HUES6 (cell line): ENCODE measurements at regions not wholly inside any gene's neighbourhood (a gene's known extent, or its start where the extent isn't known, plus 50 kb on each side); places are given as distances from the start of the nearest gene placed in this dataset.

Experiments
- H3K27ac ChIP-seq: 2 replicates; pipeline ENCODE4 v1.7.0; 2013; ENCODE audit warnings: low read depth, mild to moderate bottlenecking, low read length, inconsistent platforms
- H3K27me3 ChIP-seq: 2 replicates; pipeline ENCODE4 v1.6.1; 2013; ENCODE audit warnings: low read length; ENCODE audit not compliant: control insufficient read depth, insufficient read depth
- H3K36me3 ChIP-seq: 2 replicates; pipeline ENCODE4 v1.6.1; 2013; ENCODE audit warnings: low read length; ENCODE audit not compliant: control insufficient read depth, insufficient read depth
- H3K4me1 ChIP-seq: 2 replicates; pipeline ENCODE4 v1.6.1; 2013; ENCODE audit warnings: low read length; ENCODE audit not compliant: control insufficient read depth, insufficient read depth
- H3K4me3 ChIP-seq: 2 replicates; pipeline ENCODE4 v1.5.1; 2013; ENCODE audit warnings: low read depth, low read length
- H3K9ac ChIP-seq: one replicate; pipeline ENCODE4 v1.6.1; 2013; ENCODE audit warnings: mild to moderate bottlenecking, low read length
- H3K9me3 ChIP-seq: 2 replicates; pipeline ENCODE4 v1.6.1; 2013; ENCODE audit warnings: low read depth, low read length; ENCODE audit not compliant: control insufficient read depth, insufficient read depth

DNA sequence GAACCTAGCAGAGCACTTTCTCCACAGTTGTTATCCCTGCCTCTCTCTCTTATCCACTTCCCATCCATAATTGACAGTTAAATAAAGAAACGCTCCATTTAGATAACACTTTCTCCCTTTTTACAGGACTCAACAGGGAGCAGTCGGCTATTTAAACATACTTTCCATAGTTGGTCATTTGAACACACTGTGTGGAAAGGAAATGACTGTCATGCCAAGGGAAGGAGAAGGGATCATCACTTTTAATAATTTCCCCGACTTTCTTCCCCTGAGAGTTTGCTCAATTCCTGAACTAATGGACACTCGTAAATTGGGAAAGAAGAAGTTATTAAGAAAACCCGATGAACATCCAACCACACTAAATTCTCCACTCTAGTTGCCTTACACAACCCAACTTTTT lies 400.8 kb upstream of the PTGER4 start:
- H3K4me3 ChIP-seq, result no peak overlapping the region
- no peaks in the 10 kb centered on the region for H3K4me1 ChIP-seq
- H3K9ac ChIP-seq, result no peak overlapping the region
- H3K27me3 ChIP-seq, result no peaks in the 10 kb centered on the region
- H3K27ac ChIP-seq, result no peak overlapping the region
- H3K36me3 ChIP-seq, result no peaks in the 10 kb centered on the region
- H3K9me3 ChIP-seq, result no peaks in the 10 kb centered on the region

DNA sequence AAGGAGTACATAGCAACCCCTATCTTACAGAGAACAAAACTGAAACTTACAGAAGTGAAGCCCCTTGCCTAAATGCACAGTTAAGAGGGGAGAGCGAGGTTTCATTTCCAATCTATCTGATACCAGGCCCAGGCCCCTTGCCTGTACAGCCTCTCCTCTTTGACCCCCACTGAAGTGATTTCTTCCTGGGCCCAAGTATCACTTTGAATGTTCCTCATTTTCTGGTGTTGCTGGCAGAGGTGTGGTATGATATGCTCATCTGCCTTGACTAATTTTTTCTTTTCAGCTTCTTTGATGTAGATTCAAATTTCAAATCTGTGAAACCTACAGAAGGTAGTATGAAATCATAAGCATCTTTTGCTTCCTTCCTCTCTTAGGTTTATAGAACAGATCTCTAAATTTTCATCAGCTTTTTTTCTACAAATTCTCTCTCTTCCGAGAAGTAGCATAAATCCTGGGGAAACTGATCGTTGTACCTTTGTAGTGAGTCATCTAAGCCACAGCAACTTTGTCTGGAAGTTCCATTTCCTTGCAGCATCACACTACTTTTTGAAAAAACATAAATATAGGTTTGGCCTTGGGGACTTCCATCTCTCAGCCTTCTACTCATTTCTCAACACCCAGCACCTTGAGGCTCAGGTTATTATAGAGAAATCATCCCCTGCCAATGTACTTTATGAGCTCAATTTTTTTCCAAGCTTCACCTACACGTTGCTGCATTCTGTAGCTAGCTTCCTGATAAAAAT lies 402.4 kb upstream of the PTGER4 start:
- Histone ChIP-seq H3K9me3 (no peaks in the 10 kb centered on the region), H3K27me3 (no peaks in the 10 kb centered on the region), H3K4me1 (no peaks in the 10 kb centered on the region), H3K4me3 (no peak overlapping the region), H3K27ac (no peak overlapping the region), H3K36me3 (no peaks in the 10 kb centered on the region), H3K9ac (no peak overlapping the region)

DNA sequence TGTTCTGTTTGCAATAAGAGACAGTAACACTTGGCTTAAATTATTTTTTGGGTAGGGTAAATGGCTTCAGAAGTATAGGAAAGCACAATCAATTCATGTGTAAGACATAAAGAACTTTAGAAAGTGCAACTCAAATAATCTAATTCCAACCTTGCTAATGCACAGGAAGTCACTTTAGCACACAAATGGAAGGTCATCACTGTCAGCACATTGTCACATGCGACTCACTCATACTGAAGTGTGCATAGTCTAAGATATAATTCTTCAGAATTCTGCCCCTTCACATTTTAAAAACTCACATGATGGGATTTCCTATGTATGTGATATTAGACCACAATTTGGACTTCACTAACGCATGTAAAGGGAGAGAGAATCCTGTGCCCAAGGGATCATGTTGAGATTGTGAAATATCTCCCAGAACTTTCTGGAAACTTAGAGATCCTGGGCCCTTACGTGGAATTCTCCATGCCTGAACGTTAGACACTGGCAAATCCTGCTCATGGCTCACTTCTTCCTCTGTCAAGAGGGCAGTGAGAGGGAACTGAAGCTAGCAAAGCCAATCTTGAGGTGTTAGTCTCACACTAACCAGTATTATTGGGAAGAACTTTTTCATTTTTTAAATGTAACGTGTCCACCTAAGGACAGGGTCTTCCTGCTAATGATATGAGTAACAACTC lies 403.2 kb upstream of the PTGER4 start:
- no peaks in the 10 kb centered on the region for H3K9me3 ChIP-seq
- H3K4me3 ChIP-seq, result no peak overlapping the region
- H3K36me3 ChIP-seq, result no peaks in the 10 kb centered on the region
- no peaks in the 10 kb centered on the region for H3K27me3 ChIP-seq
- H3K9ac ChIP-seq, result no peak overlapping the region
- H3K27ac ChIP-seq, result no peak overlapping the region
- H3K4me1 ChIP-seq, result no peaks in the 10 kb centered on the region

DNA sequence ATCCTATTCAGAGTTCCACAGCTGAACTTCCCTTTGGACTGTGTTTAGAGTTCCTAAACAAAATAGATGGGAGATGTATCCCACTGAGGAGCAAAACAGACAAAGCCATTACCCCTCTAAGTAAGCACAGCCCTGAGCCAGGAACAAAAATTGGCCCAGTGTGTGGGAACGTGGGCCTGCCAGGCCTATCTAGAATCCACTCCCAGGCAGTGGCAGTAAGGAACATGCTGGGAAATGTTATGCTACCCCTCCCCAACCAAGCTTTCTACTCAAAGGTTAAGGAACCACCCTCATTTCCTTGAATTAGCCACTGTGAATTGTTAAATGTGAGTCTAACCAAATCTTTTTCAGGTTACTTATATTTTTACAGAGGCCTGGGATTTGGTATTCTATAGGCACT lies 405.1 kb upstream of the PTGER4 start:
- H3K4me3 ChIP-seq, result no peak overlapping the region
- no peaks in the 10 kb centered on the region for H3K9me3 ChIP-seq
- H3K4me1 ChIP-seq, result no peaks in the 10 kb centered on the region
- no peak overlapping the region for H3K9ac ChIP-seq
- H3K27ac ChIP-seq, result no peak overlapping the region
- H3K36me3 ChIP-seq, result no peaks in the 10 kb centered on the region
- H3K27me3 ChIP-seq, result no peaks in the 10 kb centered on the region

DNA sequence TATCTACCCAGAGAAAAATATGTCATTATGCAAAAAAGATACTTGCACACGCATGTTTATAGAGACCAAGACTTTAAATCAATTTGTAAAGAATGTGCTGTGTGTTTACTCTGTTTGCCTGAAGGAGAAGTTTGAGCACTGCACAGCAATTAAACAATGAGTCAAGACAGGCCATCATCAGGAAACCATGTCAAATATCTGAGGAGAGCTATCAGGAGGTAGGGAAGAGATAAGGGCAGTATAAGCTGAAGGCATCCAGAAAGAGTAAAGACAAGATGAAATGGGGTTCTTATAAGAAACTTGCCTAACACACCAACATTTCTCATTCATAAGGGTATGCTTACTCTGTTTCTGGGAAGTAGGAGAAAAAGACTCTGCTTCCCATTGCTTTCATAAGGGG lies 405.8 kb upstream of the PTGER4 start:
- Histone ChIP-seq H3K9me3 (no peaks in the 10 kb centered on the region), H3K4me3 (no peak overlapping the region), H3K27me3 (no peaks in the 10 kb centered on the region), H3K9ac (no peak overlapping the region), H3K36me3 (no peaks in the 10 kb centered on the region), H3K4me1 (no peaks in the 10 kb centered on the region), H3K27ac (no peak overlapping the region)

DNA sequence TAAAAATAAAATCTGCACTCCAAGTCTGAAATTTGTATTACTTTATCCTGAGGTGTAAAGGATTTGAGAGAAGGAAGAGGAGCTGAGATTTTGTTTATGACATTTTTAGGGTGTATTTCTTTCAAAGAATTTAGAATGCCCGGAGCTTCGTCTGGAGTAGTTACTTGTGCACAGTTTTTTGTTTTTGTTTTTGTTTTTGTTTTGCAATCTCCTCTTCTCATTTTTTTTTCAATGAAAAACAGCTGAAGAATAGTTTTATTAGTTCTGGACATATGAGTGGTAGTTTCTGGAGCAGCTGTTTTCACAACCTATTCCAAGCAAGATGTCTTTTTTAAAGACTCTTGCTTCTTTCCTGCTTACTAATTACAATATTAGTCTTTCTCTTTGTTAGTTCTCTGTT lies 408.2 kb upstream of the PTGER4 start:
- no peaks in the 10 kb centered on the region for H3K4me1 ChIP-seq
- H3K9me3 ChIP-seq, result no peaks in the 10 kb centered on the region
- no peaks in the 10 kb centered on the region for H3K27me3 ChIP-seq
- no peak overlapping the region for H3K4me3 ChIP-seq
- no peak overlapping the region for H3K9ac ChIP-seq
- no peaks in the 10 kb centered on the region for H3K36me3 ChIP-seq
- no peak overlapping the region for H3K27ac ChIP-seq

DNA sequence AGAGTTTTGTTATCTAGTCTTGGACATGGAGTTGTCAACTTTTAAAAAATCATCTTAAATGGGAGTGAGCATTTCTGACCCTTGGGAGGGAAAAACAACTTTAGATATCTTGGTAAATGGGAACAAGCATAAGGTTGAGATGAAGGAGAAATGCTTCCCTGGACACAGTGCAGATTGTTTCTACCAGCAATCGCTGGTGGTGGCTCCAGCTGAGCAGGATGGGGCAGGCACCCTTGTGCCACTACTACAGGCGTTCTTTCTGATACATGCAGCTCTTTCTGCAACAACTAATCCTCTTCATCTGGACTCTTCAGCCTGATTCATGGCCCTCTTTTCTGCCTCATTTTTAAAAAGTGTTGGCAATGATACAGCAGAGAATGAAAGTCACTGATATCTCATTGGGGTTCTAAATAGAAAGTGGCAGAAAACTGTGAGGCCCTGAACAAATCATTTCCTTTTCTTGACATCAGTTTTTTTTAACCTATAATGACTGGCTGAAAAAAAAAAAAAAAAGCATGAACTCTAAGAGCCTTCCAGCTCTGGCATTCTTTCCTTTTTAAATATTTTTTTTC lies 409.4 kb upstream of the PTGER4 start:
- Histone ChIP-seq H3K9ac (no peak overlapping the region), H3K27ac (no peak overlapping the region), H3K4me1 (no peaks in the 10 kb centered on the region)

DNA sequence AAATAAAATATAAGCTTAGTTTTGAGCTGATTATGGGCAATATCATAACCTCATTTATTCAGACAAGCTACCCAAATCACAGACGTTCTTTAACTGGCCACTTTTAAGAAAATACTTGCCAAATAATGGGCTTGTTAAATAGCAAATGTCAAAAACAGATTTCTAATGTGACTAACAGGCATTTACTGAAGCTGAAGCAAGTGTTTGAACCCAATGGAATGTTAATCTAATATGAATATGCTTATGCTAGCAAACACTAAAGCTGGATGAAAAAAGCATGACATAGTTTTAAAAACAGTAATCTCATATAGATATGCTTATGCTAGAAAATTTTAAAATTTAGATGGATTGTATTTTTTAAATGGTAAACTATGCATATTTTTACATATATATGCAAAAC lies 411.6 kb upstream of the PTGER4 start:
- H3K4me1 ChIP-seq, result no peaks in the 10 kb centered on the region
- no peak overlapping the region for H3K9ac ChIP-seq
- H3K4me3 ChIP-seq, result no peak overlapping the region
- H3K27ac ChIP-seq, result no peak overlapping the region
- no peaks in the 10 kb centered on the region for H3K27me3 ChIP-seq
- H3K36me3 ChIP-seq, result no peaks in the 10 kb centered on the region
- H3K9me3 ChIP-seq, result no peaks in the 10 kb centered on the region

More for the DNA sequence above, 409.4 kb upstream of the PTGER4 start:
- H3K36me3 ChIP-seq, result no peaks in the 10 kb centered on the region
- H3K27me3 ChIP-seq, result no peaks in the 10 kb centered on the region
- H3K9me3 ChIP-seq, result no peaks in the 10 kb centered on the region
- H3K4me3 ChIP-seq, result no peak overlapping the region

DNA sequence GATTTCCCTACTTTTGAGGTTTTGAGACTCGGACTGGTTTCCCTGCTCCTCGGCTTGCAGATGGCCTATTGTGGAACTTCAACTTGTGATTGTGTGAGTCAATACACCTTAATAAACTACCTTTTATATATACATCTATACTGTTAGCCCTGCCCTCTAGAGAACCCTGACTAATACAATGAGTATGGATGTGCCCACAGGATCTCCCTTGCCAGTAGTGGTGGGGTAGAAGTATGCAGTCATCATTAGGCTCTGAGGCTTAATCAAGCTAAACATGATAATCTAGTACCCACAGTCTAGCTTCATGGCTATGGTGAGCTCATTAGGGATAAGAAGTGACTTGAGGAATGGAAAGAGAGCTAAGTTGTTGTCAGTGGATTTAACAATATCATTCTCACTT lies 412.8 kb upstream of the PTGER4 start:
- Histone ChIP-seq H3K27ac (no peak overlapping the region), H3K4me3 (no peak overlapping the region), H3K4me1 (no peaks in the 10 kb centered on the region), H3K9ac (no peak overlapping the region), H3K36me3 (no peaks in the 10 kb centered on the region), H3K9me3 (no peaks in the 10 kb centered on the region), H3K27me3 (no peaks in the 10 kb centered on the region)

DNA sequence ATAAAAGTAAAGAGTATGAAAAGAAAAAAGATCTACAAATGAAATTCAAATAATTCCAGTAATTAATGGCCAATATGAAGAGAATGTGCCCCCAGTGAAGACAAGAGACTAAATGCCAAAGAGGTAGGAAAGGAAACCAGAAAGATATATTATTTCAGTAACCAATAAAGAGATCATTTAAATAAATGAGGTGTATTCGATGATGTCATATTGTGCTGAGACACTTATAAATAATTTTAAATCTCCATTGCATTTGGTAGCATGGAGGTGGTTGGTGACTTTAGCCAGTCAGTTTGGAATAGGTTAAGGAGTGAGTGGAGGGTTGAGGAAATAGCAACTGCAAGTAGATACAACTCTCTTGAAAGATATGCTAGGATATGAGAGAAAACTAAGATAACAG lies 417.7 kb upstream of the PTGER4 start:
- no peak overlapping the region for H3K9ac ChIP-seq
- no peaks in the 10 kb centered on the region for H3K9me3 ChIP-seq
- H3K36me3 ChIP-seq, result no peaks in the 10 kb centered on the region
- no peaks in the 10 kb centered on the region for H3K27me3 ChIP-seq
- no peak overlapping the region for H3K4me3 ChIP-seq
- H3K27ac ChIP-seq, result no peak overlapping the region
- no peaks in the 10 kb centered on the region for H3K4me1 ChIP-seq

DNA sequence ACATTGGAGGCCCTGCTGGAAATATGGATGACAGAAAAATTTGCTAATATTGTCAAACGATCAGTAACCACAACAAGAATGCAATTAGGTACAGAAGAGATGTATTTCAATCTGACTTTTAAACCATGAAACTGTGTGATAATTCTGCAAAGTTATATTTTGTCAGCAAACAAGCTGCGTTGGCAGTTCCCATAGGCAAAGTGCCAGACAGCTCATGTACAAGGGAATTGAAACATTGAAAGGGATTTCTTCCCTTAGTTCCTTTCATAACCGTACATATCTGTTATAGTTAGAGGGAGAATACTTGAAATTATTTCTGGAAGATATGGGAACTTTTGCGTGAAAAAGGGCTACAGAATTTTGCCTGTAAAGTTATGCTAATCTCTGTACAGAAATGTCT lies 419.4 kb upstream of the PTGER4 start:
- no peaks in the 10 kb centered on the region for H3K9me3 ChIP-seq
- H3K4me1 ChIP-seq, result no peaks in the 10 kb centered on the region
- no peaks in the 10 kb centered on the region for H3K36me3 ChIP-seq
- no peak overlapping the region for H3K27ac ChIP-seq
- no peaks in the 10 kb centered on the region for H3K27me3 ChIP-seq
- no peak overlapping the region for H3K9ac ChIP-seq
- H3K4me3 ChIP-seq, result no peak overlapping the region
